ENCODE measurements at regions not wholly inside any gene's neighbourhood (a gene's known extent, or its start where the extent isn't known, plus 50 kb on each side); places are given as distances from the start of the nearest gene placed in this dataset.

DNA sequence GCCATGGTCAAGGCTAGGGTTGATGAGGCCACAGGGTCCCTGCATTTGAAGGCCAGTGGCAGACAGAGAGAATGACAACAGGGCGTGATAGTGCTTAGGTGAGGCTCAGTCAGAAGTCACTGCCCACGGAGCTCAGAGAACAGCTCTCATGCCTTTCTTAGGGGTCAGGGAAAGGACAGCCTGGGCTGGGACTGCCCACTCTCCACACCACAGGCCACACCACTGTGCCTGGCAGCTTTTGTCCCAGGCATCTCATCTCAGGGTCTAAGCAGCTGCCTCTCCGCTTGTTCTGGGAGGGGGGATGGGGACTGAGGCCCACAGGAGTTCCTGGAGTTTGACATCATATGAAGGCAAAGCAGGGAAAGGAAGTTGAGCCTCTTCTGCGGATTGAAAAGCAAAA lies 150.2 kb upstream of the B3GAT1 start:
- no peak for DNase-seq

DNA sequence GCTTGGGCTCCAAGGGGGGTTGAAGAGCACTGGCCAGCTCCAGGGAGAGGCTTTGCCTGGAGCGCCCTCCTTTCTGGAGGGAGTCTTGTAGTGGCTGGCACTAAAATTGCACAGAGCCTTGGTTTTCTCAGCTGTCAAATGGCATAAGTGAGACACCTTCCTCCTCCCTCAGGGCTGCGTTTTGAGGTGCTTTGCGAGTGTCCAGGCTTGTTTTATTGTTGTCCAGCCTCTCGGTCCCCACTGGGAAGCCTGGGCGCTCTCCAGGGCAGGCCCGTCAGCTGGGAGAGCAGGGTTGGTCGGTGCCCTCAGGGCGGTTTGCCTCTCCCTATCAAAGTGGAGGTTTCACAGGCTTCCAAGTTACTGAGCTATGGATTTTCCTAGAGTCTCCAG lies 149.3 kb upstream of the B3GAT1 start:
- no peak for DNase-seq

DNA sequence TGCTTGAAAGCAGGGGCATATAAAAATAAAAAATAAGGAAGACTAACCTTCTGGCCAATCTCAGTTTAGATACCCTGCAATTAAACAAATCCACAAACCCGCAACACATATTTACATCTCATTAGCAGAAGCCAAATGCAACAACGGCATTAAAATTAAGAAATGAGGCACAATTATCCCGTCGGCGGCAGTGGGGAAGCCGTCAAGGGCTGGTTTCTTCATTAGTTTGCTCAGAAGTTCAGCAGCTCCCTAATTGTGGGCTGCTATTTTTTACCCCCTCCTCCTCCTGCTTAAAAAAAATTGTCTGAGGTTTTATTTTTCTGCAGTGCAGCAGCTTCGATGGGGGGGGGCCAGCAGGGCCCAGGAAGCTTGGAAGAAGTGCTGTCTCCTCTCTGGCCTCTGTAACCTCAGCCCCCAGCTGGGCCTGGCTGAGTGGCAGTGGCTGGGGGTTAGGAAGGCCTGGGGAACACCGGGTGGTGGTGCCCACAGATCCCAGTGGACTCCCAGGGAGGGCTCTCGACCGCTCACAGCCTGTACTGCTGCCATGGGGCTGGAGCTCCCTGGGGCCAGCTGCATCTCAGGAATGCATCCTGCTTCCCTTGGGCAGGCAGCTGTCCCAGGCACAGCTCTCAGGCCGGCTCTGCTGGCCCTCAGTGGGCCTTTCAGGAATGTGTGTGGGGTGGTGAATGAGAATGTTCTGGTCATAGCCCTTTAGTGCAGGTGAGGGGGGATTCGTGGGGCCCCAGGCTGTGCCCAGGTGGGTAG lies 148.7 kb upstream of the B3GAT1 start:
- no peak for DNase-seq

DNA sequence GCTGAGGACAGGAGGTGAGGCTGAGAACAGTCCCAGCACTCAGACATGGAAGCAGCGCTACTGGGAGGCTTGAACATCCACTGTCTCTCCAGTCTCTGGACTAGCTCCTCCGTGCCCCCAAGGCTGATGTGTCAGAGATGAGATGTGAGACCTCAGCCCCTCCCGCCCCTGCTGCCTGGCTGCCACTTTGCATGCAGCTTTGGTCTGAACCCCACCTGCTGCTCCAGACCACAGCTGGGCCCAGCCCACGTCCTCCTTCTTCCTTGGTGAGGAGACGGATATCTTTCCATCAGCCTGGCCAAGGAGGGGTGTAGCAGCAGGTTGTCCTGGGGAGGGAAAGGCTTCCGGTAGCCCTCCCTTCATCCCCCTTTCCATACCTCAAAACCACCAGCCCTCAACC lies 148.0 kb upstream of the B3GAT1 start:
- DNase-seq, result no peak

DNA sequence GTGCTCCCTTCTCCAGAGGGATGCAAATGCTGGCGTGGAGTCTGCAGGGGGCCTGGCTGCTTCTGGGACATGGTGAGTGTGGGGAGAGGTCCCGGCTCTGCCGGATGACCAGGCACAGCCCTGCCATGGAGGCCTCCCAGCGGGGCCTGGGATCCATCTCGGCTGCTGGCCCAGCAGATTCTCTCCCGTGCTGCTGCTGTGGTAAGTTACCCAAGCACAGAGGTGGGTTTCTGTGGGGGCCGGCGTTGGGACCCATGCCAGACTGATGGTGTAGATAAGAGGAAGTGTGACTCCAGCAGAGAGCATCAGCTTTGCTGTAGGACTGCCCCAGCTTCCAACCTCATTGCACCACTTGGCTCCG lies 147.5 kb upstream of the B3GAT1 start:
- no peak for DNase-seq

DNA sequence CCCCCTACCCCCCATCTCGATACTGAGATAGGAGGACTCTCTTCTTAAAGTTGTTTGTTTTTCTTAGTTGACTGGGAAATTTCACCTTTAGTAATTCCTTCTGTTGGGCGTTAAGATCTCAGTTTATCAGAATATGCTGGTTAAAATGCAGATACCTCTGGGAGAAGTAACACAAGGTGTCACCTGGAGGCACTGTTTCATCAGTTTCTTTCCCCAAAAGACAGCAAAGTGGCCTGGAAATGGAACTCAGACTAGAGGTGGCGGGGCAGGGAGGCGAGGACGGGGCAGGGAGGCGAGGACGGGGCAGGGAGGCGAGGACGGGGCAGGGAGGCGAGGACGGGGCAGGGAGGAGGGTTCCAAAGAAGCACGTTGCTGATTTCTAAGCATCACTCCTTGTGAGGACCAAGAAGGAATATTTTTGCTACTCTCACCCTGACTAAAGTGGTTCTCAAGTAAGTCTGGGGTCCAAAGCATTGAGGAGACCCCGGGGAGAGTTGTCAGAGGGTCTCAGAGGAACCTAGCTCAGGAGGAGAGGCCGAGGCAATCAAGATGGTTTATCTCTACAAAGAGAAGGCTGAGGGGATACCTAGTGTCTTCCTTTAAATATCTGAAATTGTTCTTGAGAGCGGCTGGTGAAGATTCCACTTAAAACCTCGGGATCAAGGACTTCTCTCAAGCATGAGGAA lies 147.0 kb upstream of the B3GAT1 start:
- DNase-seq, result no peak

DNA sequence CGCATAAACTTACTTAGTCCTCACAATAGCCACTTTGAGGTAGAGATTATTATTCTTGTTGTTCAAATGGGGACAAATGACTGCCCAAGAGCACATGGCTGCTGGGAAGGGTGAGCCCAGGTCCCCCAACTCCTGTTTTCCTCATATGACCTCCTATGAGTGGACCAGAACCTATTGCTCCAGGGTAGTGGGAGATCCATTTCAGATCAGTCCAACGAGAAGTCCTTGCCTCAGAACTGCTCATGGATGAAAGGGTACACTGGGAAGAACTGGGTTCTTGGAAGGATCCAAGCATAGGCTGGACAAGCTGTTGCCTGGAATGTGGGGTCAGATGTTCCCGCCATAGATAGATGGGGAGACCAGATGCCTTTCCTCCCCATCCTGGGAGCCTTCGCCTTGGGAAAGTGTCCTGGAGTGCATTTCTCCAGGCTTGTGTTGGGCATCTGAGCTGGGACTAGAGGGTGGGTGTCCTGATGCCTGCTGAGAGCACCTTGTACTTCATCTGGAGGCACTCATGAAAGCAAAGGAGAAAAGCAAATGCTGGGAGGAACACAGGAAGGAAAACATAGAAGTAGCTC lies 146.3 kb upstream of the B3GAT1 start:
- DNase-seq, result no peak

DNA sequence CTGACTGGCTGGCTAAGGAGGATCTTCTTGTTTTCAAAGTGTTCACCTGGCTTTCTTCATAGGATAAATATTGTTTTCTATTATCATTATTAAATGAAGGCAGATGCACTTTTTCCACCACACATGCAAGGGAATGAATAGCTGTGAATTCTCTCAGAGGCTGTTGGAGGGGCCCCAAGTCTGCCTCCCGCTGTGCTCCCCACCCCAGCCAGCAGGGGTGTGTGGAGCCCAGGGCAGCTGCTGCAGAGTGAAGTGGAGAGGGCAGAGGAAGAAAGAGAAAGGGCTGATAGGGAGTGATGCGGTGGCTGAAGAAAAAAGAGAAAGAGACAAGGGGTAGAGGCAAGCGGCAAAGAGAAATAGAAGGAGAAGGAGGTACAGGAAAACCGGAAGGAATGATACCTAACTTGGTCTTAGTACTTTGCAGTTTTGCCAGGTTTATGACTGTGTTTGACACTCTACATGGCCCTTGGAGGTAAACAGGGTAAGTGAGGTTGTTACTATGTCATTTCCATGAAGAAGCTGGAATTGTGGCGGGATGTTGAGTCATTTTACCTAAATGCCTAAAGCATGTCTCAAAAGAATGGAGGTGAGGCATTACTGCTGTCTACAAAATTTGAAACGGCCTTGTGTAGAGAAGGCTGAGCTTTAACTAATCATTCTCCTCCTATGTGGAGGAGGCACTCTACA lies 145.7 kb upstream of the B3GAT1 start:
- no peak for DNase-seq

DNA sequence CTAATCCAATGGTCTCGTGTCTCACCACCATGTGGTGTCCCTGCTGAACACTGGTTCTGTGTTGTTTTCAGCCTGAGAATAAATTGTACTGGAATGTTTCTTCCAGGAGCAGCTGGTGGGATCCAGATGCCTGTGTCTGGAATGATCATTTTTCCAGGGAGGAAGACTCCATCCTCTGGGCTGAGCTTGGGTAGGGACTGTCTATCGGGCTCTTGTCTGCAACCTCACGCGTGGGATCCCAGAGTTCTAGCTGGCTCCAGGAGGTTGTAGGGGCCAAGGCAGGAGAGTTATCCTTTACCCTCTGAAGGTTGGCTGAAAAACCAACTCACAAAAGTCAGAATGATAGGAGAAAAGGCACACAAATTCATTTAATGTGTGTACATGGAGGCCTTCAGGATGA lies 144.1 kb upstream of the B3GAT1 start:
- DNase-seq, result no peak

DNA sequence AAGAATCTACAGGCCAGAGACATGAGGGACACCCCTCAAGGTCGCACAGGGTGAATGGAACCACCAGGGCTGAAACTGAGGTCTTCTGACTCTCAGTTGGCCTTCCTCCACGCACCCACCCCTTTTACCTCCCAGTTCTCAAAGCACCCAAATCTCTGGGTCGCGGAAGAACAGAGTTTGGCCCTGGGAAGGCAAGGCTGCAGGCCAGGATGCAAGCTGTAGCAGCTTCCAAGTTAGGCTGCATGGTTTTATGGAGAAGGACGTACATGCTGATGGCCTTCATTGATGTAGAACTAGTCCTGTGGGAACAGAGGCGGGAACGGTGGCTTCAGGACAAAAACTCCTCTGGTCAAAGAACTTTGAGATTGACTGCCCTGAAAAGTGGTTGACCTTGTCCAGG lies 143.5 kb upstream of the B3GAT1 start:
- DNase-seq, result no peak

DNA sequence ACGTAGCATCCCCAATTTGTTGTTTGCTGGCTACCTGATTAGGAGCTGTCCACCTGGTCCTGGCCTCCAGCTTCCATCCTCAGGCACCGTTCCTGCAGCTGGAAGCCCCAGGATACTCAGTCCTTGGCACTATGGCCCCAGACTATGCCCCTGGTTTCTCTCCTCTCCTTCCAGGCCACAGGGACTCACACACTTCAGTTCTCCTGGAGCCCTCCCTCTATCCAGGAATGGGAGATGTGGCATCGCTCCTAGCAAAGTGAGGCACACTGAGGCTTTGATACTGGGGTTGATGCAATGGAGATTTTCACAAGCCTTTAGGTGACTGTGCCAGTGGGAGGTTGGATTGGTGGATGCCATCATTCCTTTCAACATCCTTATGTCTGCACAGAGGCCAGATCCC lies 142.8 kb upstream of the B3GAT1 start:
- no peak for DNase-seq

DNA sequence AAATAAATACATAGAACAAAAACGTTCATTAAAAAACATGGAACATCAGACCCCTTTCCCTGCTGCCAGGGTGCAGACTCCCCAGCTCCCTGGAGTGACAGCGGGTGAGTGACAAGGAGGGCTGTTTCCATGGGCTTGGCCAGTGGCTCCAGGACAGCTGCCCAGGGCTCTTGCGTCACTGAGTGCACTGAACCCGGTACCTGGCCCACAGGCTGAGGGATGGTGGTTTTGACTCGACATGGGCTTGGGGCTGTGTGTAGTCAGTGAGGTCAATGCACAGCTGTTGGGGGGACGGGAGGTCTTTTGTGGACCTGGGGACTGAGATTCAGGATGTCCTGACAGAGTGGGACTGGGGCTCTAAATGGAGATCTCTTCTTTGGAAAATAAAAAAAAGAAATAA lies 142.1 kb upstream of the B3GAT1 start:
- no peak for DNase-seq

DNA sequence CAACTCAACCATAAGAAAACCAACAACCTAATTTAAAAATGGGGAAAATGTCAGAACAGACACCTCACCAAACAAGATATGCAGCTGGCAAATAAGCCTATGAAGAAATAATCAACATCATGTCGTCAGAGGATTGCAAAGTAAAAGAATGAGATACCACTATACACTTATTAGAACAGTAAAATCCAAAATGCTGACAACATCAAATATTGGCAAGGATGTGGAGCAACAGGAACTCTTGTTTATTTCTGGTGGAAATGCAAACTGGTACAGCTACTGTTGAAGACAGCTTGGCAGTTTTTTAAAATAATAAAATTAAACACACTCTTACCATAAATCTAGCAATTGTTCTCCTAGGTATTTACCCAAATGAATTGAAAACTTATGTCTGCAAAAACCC lies 140.7 kb upstream of the B3GAT1 start:
- DNase-seq, result no peak

DNA sequence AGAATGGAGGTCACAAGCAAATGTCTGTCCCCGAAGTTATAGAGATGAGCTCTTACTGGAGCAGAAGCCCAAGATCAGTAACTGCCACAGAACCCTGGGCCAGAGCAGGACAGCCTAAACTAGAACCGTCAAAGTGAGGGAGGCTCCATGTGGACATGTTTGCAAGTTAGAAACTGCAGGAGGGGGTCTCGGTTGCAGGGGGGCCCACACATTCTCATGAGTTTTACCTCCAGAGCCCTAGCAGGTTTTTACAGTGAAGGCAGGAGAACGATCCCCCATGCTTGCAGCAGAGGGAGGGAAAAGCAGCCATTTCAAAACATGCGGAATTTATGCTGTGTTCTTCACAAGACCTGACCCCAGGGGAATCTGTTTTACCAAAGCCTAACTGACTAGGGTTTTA lies 133.5 kb upstream of the B3GAT1 start:
- DNase-seq, result no peak

DNA sequence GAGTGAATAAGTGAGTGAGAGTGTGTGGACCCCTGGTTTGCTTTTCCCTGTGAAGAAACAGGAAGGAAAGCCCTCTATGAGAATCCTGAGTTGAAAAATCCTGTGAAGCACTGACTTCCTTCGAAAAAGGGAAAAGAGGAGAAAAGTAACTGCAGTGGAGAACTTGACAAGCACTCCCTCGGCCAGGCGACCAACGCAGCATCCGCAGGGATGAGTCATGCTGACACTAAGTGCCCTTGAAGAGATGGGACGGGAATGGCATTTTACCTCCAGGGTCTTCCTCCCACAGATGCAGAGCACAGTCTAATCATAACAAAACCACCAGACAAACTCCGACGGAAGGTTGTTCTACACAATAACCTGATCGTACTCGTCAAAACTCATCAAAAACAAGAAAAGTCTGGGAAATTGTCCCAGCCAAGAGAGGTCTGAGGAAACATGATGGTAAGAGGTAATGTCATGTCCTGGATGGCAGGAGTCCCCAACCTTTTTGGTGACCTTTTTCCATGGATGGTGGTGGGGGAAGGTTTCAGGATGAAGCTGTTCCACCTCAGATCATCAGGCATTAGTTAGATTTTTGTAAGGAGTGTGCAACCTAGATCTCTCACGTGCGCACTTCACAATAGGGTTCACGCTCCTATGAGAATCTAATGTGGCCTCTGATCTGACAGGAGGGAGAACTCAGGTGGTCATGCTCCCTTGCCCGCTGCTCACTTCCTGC lies 132.2 kb upstream of the B3GAT1 start:
- no peak for DNase-seq

DNA sequence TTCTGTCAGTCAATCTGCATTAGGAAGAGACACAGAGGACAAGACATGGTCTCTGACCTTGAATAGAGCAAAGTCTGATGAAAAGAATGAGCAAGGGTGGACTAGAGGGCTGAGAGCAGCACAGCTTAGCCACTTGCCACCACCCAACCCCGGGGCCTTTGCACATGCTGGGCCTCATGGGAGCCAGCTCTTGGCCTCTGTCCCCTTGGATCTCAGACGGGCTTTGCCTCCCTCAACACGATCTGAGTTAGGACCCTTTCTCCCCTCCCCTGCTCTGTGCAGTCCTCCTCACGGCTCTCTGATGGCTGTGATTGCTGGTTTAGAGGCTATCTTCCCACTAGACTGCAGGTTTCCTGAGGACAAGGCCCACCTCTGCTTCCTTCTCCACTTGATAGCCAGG lies 131.6 kb upstream of the B3GAT1 start:
- DNase-seq, result no peak

DNA sequence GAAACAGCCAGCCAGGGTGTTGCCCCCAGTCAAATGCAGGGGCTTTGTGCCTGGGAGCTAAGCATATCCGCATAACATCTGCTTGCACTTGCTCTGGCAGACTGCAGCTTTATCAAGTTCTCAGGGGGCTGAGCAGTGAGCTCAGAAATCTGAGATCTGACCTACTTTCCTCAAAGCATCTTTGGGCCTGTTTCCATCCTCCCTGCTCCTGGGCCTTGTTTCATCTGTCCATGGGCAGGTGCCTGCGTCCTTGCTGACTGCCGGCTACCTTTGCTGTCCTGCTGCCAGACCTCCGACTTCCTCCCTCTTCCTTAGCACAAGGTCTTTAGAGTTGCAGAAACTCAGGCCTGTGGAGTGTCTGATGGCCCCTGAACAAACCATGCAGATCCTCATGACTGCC lies 131.2 kb upstream of the B3GAT1 start:
- no peak for DNase-seq

DNA sequence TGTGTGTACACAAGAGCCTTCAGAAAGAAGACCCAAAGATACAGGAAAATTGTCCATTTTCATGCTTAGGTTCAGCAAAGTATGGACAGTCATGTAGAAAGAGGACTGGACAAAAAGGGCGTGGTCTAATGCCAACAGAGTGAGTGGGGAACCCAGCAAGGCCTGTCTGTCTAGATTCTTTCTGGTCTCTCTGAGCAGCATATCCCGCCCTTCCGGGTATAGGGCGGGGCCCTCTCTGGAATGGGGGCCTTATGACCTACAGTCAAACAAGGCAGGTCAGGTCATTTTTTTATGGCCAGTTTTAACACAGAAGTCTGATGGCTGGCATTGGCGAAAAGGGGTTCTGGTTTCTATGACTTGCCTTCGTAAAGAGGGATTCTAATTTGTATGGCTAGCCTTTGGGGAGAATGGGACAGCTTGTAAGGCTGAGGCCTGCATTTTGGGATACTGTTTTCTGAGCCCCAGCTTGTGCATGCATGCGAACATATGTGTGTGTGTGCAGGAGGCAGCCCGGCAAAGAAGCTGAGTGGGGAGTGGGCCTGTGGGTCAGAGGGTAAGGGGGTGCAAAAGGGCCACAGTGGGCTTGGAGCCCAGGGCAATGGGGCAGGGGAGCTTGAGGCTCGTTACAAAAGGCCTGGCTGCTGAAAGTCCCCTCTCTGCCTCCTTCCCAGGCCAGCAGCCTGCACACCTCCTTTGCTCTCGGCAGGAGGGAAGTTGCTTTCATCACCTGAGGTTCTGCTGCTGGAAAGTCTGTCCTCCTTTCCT lies 130.5 kb upstream of the B3GAT1 start:
- DNase-seq, result no peak

DNA sequence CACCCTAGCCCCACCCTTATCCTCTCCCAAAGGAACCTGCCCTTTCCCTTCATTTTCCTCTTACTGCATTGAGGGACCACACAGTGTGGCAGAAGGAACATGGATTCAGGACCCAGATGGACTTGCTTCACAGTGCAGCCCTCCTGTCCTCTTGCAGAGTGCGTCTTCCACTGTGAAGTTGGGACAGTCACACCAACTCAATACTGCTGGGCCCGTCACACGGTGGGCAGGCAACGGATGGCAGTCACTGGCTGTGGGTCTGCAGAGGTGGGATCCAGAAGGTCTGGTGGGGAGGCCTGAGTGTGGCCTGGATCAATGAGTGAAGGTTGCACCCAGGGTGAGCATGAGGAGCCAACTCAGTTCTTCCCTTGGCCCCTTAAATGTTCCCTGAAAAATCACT lies 129.9 kb upstream of the B3GAT1 start:
- DNase-seq, result no peak

DNA sequence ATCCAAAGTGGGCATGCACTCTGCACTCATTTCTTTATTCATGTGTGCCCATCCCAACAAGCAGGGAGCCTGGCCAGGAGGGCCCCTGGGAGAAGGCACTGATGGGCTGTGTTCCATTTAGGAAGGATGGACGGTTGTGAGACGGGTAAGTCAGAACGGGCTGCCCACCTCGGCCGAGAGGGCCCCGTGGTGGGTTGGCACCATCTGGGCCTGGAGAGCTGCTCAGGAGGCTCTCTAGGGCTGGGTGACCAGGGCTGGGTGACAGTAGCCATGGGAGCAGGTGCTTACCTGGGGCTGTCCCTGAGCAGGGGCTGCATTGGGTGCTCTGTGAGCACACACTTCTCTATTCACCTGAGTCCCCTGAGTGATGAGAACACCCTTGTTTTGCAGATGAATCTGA lies 129.3 kb upstream of the B3GAT1 start:
- no peak for DNase-seq

DNA sequence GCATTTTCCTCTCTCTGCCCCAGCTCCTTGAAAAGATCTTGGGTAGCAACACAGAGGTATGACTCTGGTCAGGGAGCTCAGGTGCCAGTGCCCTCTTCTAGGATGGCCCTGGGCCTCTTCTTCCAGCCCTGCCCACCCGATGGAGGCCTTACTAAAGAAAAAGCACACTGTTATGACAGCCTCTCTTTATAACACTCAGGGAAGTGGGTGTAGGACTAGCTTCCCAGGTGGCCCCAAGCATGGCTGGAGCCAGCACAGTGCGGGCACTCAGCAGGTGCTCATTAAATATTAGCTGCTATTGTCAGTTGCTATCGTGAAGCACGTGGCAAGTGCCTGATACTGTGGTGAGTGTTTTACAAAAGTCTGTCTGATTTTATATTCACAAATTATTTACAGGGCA lies 127.2 kb upstream of the B3GAT1 start:
- DNase-seq, result no peak

DNA sequence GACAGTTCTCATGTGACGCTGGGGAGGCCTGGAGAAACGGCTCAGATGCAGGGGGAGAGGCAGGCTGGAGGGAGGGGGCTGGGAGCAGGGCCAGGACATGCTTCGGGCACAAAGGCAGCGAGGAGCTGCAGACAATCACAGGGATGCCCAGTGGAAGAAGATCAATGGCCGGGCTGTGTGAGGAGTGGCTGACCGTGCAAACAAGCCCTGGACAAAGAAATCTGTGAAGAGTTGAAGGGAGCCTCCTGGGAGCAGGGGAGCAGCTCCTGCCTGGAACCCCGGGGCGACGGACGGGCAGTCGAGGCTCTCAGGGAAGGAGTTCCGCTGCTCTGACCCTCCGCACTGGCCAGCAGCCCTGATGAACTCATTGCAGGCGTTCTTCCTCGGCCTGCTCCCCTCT lies 126.7 kb upstream of the B3GAT1 start:
- no peak for DNase-seq

DNA sequence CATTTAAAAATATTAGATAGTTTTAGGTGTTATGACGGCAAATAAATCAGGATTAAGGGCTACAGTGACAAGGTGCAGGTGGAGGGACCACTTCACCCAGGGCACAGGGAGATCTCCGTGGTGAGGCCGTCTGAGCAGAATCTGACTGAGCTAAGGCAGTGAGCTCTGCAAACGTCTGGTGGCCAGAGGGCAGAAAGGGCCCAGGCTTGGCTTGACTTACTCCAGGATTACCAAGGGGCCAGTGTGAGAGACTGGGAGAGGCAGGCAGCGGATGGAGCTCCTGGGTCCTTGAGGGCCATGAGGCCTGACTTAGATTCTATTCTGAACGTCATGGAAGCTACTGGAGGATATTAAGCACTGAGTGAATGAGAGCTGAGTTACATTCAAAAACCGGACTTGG lies 125.9 kb upstream of the B3GAT1 start:
- DNase-seq, result no peak

Data from CD4-positive, alpha-beta T cell treated with Interleukin-10 for 1 hour (primary cell).